ENCODE measurements at regions not wholly inside any gene's neighbourhood (a gene's known extent, or its start where the extent isn't known, plus 50 kb on each side); places are given as distances from the start of the nearest gene placed in this dataset.
A peak's percentile ranks its signal among the peaks of the same experiment; 100 is the strongest.

- POLR2A ChIA-PET = no interaction called here
- no peak for DNase-seq (ENCODE audit: low read depth)
- no peaks in the 10 kb centered on the region for H3K27me3 ChIP-seq (ENCODE audit: control insufficient read depth, insufficient read depth, low read length)
- TF ChIP-seq CTCF (IDR thresholded peaks at IDR 0.05; ENCODE audit: insufficient read depth, low read depth, low read length) = no peak
- H3K4me3 ChIP-seq (ENCODE audit: low read depth, low read length) = no peak overlapping the region
- H3K36me3 ChIP-seq (ENCODE audit: control insufficient read depth, insufficient read depth, low read length) = no peaks in the 10 kb centered on the region
- CTCF ChIA-PET = interaction anchor here (1.9 kb wide), 1 partner anchor 10 kb away, joined by 7 read pairs; no protein-coding TSS in a partner anchor
These were observed 644.3 kb upstream of the PTCHD4 start for GRCh38 chr6:48755315-48755714.

GRCh38 chr6:48754641-48755040 is 643.6 kb upstream of the PTCHD4 start:
- no peaks in the 10 kb centered on the region for H3K36me3 ChIP-seq (ENCODE audit: control insufficient read depth, insufficient read depth, low read length)
- no peaks in the 10 kb centered on the region for H3K27me3 ChIP-seq (ENCODE audit: control insufficient read depth, insufficient read depth, low read length)
- no peak for DNase-seq (ENCODE audit: low read depth)
- no peak for TF ChIP-seq CTCF (IDR thresholded peaks at IDR 0.05; ENCODE audit: insufficient read depth, low read depth, low read length)
- CTCF ChIA-PET = interaction anchor here (1.9 kb wide), 1 partner anchor 11 kb away, joined by 7 read pairs; no protein-coding TSS in a partner anchor
- no peak overlapping the region for H3K4me3 ChIP-seq (ENCODE audit: low read depth, low read length)
- POLR2A ChIA-PET = no interaction called here

GRCh38 chr6:48750861-48751260 is 639.9 kb upstream of the PTCHD4 start:
- Histone ChIP-seq H3K4me3 (ENCODE audit: low read depth, low read length) (no peak overlapping the region), H3K27me3 (ENCODE audit: control insufficient read depth, insufficient read depth, low read length) (no peaks in the 10 kb centered on the region), H3K36me3 (ENCODE audit: control insufficient read depth, insufficient read depth, low read length) (no peaks in the 10 kb centered on the region)
- POLR2A ChIA-PET = no interaction called here
- CTCF ChIA-PET = interaction anchor here (0.6 kb wide), 1 partner anchor 678 kb away, joined by 3 read pairs; no protein-coding TSS in a partner anchor
- DNase-seq (ENCODE audit: low read depth) = no peak
- no peak for TF ChIP-seq CTCF (IDR thresholded peaks at IDR 0.05; ENCODE audit: insufficient read depth, low read depth, low read length)

GRCh38 chr6:48747471-48747870 is 636.5 kb upstream of the PTCHD4 start:
- DNase-seq (ENCODE audit: low read depth) = no peak
- Histone ChIP-seq H3K4me3 (ENCODE audit: low read depth, low read length) (no peak overlapping the region), H3K27me3 (ENCODE audit: control insufficient read depth, insufficient read depth, low read length) (no peaks in the 10 kb centered on the region), H3K36me3 (ENCODE audit: control insufficient read depth, insufficient read depth, low read length) (no peaks in the 10 kb centered on the region)
- TF ChIP-seq CTCF (IDR thresholded peaks at IDR 0.05; ENCODE audit: insufficient read depth, low read depth, low read length) = no peak
- CTCF ChIA-PET = no interaction called here
- POLR2A ChIA-PET = no interaction called here

GRCh38 chr6:48747040-48747439 is 636.0 kb upstream of the PTCHD4 start:
- ChIA-PET CTCF (interaction anchor here (1.4 kb wide), 1 partner anchor 659 kb away, joined by 4 read pairs; no protein-coding TSS in a partner anchor), POLR2A (no interaction called here)
- no peak overlapping the region for H3K4me3 ChIP-seq (ENCODE audit: low read depth, low read length)

More at GRCh38 chr6:48747040-48747439, 636.0 kb upstream of the PTCHD4 start:
- no peak for TF ChIP-seq CTCF (IDR thresholded peaks at IDR 0.05; ENCODE audit: insufficient read depth, low read depth, low read length)
- Histone ChIP-seq H3K27me3 (ENCODE audit: control insufficient read depth, insufficient read depth, low read length) (no peaks in the 10 kb centered on the region), H3K36me3 (ENCODE audit: control insufficient read depth, insufficient read depth, low read length) (no peaks in the 10 kb centered on the region)
- peak; percentile 59 for DNase-seq (ENCODE audit: low read depth)

Measured in BJ (cell line).